SW 1271 (cell line): ENCODE measurements at regions not wholly inside any gene's neighbourhood (a gene's known extent, or its start where the extent isn't known, plus 50 kb on each side); places are given as distances from the start of the nearest gene placed in this dataset.

Source experiments
- DNase-seq, 2 experiments: peaks; one replicate each; lab custom pipeline; 2025; lab: John Stamatoyannopoulos, UW

GRCh38 chr5:142475102-142475513 is 150.3 kb upstream of the SPRY4 start:
- DNase-seq = peak in 1 of 2 experiments; percentile 50

- DNase-seq = no peak
These were observed 149.7 kb upstream of the SPRY4 start for GRCh38 chr5:142474431-142475094.

GRCh38 chr5:142473038-142473437 is 148.2 kb upstream of the SPRY4 start:
- no peak for DNase-seq

GRCh38 chr5:142472306-142472951 is 147.6 kb upstream of the SPRY4 start:
- peak; percentile 99 to 100 for DNase-seq

GRCh38 chr5:142466195-142466971 is 141.6 kb upstream of the SPRY4 start:
- DNase-seq = no peak

GRCh38 chr5:142465476-142465875 is 140.7 kb upstream of the SPRY4 start:
- DNase-seq = no peak

GRCh38 chr5:142463904-142464303 is 139.1 kb upstream of the SPRY4 start:
- DNase-seq = no peak

GRCh38 chr5:142461028-142461590 is 136.3 kb upstream of the SPRY4 start:
- no peak for DNase-seq

- DNase-seq = no peak
These were observed 134.4 kb upstream of the SPRY4 start for GRCh38 chr5:142459209-142459608.

GRCh38 chr5:142455856-142456255 is 131.0 kb upstream of the SPRY4 start:
- DNase-seq = no peak

GRCh38 chr5:142453932-142454331 is 129.1 kb upstream of the SPRY4 start:
- no peak for DNase-seq

- DNase-seq = no peak
These were observed 125.6 kb upstream of the SPRY4 start for GRCh38 chr5:142450419-142450818.

GRCh38 chr5:142447887-142448286 is 123.1 kb upstream of the SPRY4 start:
- no peak for DNase-seq

- DNase-seq = no peak
These were observed 122.1 kb upstream of the SPRY4 start for GRCh38 chr5:142446960-142447279.

- DNase-seq = peak; percentile 92 to 98
These were observed 121.5 kb upstream of the SPRY4 start for GRCh38 chr5:142446131-142446959.

- peak; percentile 64 to 85 for DNase-seq
These were observed 120.4 kb upstream of the SPRY4 start for GRCh38 chr5:142445266-142445665.

- no peak for DNase-seq
These were observed 116.8 kb upstream of the SPRY4 start for GRCh38 chr5:142441616-142442015.

GRCh38 chr5:142439207-142439860 is 114.5 kb upstream of the SPRY4 start:
- no peak for DNase-seq

- DNase-seq = no peak
These were observed 113.8 kb upstream of the SPRY4 start for GRCh38 chr5:142438573-142438972.

- DNase-seq = no peak
These were observed 112.7 kb upstream of the SPRY4 start for GRCh38 chr5:142437563-142437962.

- DNase-seq = no peak
These were observed 110.7 kb upstream of the SPRY4 start for GRCh38 chr5:142435410-142436115.
